ENCODE measurements at regions not wholly inside any gene's neighbourhood (a gene's known extent, or its start where the extent isn't known, plus 50 kb on each side); places are given as distances from the start of the nearest gene placed in this dataset.

- Histone ChIP-seq H2AFZ (no peak overlapping the region), H3K27me3 (ENCODE audit: insufficient read depth) (no peaks in the 10 kb centered on the region), H3K4me3 (no peak overlapping the region), H3K4me2 (no peak overlapping the region), H3K36me3 (ENCODE audit: insufficient read depth) (no peaks in the 10 kb centered on the region), H3F3A (replicated peaks; ENCODE audit: low read depth) (no peaks in the 10 kb centered on the region), H3K4me1 (ENCODE audit: insufficient read depth) (0 out of 2 replicates have a peak, but pooled peaks cover under 1% of the 10 kb centered on the region), H3K27ac (ENCODE audit: low read depth) (no peak overlapping the region), H4K20me1 (replicated peaks; ENCODE audit: insufficient read depth) (no peaks in the 10 kb centered on the region), H3K9me2 (ENCODE audit: insufficient read depth) (no peaks in the 10 kb centered on the region; the same call in 1 of the 2 replicates), H3K79me2 (replicated peaks; ENCODE audit: insufficient read depth) (no peaks in the 10 kb centered on the region)
- Mint-ChIP-seq H3K9me3 (peaks cover 4% of the 10 kb centered on the region; the same call in 2 of the 3 replicates), H3K4me3 (no peak overlapping the region), H3K27ac (no peak overlapping the region; the same call in 1 of the 2 replicates), H3K36me3 (ENCODE audit: low read depth) (no peaks in the 10 kb centered on the region), H3K4me1 (no peaks in the 10 kb centered on the region), H3K27me3 (ENCODE audit: insufficient read depth, low read depth, poor library complexity) (peaks cover 1% of the 10 kb centered on the region)
- TF ChIP-seq EZH2phosphoT487 (IDR thresholded peaks at IDR 0.05; ENCODE audit: unreplicated experiment) = no peak
- no peak for TF ChIP-seq STAT1 (IDR thresholded peaks at IDR 0.05; ENCODE audit: unreplicated experiment)
- no peak for TF ChIP-seq JUNB (IDR thresholded peaks at IDR 0.05; ENCODE audit: unreplicated experiment)
- no peak for TF ChIP-seq NANOG (IDR thresholded peaks at IDR 0.05; ENCODE audit: borderline replicate concordance)
- TF ChIP-seq ETS1 (IDR thresholded peaks at IDR 0.05) = no peak
- TF ChIP-seq CREB1 (CRISPR knock-in tag; IDR thresholded peaks at IDR 0.05; ENCODE audit: low read depth) = no peak
- TF ChIP-seq EZH2 (IDR thresholded peaks at IDR 0.05; ENCODE audit: low read depth, unreplicated experiment) = no peak
- TF ChIP-seq CTCF (conservative IDR thresholded peaks at IDR 0.05; ENCODE audit: low read depth in 2 of 2) = no peak
- TF ChIP-seq ZNF331 (CRISPR knock-in tag; IDR thresholded peaks at IDR 0.05; ENCODE audit: low read depth) = no peak
- TF ChIP-seq, protein P1, sequence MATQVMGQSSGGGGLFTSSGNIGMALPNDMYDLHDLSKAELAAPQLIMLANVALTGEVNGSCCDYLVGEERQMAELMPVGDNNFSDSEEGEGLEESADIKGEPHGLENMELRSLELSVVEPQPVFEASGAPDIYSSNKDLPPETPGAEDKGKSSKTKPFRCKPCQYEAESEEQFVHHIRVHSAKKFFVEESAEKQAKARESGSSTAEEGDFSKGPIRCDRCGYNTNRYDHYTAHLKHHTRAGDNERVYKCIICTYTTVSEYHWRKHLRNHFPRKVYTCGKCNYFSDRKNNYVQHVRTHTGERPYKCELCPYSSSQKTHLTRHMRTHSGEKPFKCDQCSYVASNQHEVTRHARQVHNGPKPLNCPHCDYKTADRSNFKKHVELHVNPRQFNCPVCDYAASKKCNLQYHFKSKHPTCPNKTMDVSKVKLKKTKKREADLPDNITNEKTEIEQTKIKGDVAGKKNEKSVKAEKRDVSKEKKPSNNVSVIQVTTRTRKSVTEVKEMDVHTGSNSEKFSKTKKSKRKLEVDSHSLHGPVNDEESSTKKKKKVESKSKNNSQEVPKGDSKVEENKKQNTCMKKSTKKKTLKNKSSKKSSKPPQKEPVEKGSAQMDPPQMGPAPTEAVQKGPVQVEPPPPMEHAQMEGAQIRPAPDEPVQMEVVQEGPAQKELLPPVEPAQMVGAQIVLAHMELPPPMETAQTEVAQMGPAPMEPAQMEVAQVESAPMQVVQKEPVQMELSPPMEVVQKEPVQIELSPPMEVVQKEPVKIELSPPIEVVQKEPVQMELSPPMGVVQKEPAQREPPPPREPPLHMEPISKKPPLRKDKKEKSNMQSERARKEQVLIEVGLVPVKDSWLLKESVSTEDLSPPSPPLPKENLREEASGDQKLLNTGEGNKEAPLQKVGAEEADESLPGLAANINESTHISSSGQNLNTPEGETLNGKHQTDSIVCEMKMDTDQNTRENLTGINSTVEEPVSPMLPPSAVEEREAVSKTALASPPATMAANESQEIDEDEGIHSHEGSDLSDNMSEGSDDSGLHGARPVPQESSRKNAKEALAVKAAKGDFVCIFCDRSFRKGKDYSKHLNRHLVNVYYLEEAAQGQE (IDR thresholded peaks at IDR 0.05; ENCODE audit: unreplicated experiment) = no peak
- TF ChIP-seq ZNF114 (CRISPR knock-in tag; IDR thresholded peaks at IDR 0.05) = no peak
- TF ChIP-seq POLR2AphosphoS5 (IDR thresholded peaks at IDR 0.05; ENCODE audit: low read depth) = no peak
- TF ChIP-seq ZNF462 (CRISPR knock-in tag; IDR thresholded peaks at IDR 0.05) = no peak
- ATAC-seq (no peak), DNase-seq (ENCODE audit: low spot score) (no peak)
Observed at GRCh38 chr20:19868441-19868840, 110.4 kb downstream of the RIN2 start.

Data from GM23338 (cell line).